GM21619 (cell line): ENCODE measurements at regions not wholly inside any gene's neighbourhood (a gene's known extent, or its start where the extent isn't known, plus 50 kb on each side); places are given as distances from the start of the nearest gene placed in this dataset.
"Not testable (repeated sequence)": the region's sequence is repeated elsewhere in the genome, so short reads cannot be mapped to it uniquely, and the experiment has no call there.

Source experiments
- ATAC-seq: cut with Tn5 transposase; IDR thresholded peaks from one replicate; pipeline ENCODE4 v1.9.1; 2021; ENCODE audit not compliant: unreplicated experiment

- ATAC-seq = no peak
These were observed 290.2 kb upstream of the SPTLC3 start for GRCh38 chr20:12718619-12719018.

- ATAC-seq = no peak
These were observed 287.1 kb upstream of the SPTLC3 start for GRCh38 chr20:12721636-12722035.

GRCh38 chr20:12722091-12722490 lies 286.7 kb upstream of the SPTLC3 start:
- no peak for ATAC-seq

- ATAC-seq = no peak
These were observed 285.0 kb upstream of the SPTLC3 start for GRCh38 chr20:12723811-12724210.

- no peak for ATAC-seq
These were observed 280.0 kb upstream of the SPTLC3 start for GRCh38 chr20:12728782-12729181.

- ATAC-seq = no peak
These were observed 279.4 kb upstream of the SPTLC3 start for GRCh38 chr20:12729326-12729725.

GRCh38 chr20:12733811-12734210 lies 275.0 kb upstream of the SPTLC3 start:
- no peak for ATAC-seq

- ATAC-seq = no peak
These were observed 271.3 kb upstream of the SPTLC3 start for GRCh38 chr20:12737497-12737896.

GRCh38 chr20:12737900-12738299 lies 270.9 kb upstream of the SPTLC3 start:
- no peak for ATAC-seq

- no peak for ATAC-seq
These were observed 268.1 kb upstream of the SPTLC3 start for GRCh38 chr20:12740647-12741046.

- no peak for ATAC-seq
These were observed 264.7 kb upstream of the SPTLC3 start for GRCh38 chr20:12744037-12744436.

GRCh38 chr20:12748359-12748994 lies 260.3 kb upstream of the SPTLC3 start:
- no peak for ATAC-seq

GRCh38 chr20:12750221-12750620 lies 258.6 kb upstream of the SPTLC3 start:
- no peak for ATAC-seq

- not testable (repeated sequence) for ATAC-seq
These were observed 255.7 kb upstream of the SPTLC3 start for GRCh38 chr20:12752900-12753693.

- ATAC-seq = not testable (repeated sequence)
These were observed 255.0 kb upstream of the SPTLC3 start for GRCh38 chr20:12753742-12754141.

GRCh38 chr20:12759493-12759892 lies 249.3 kb upstream of the SPTLC3 start:
- not testable (repeated sequence) for ATAC-seq

GRCh38 chr20:12762725-12763124 lies 246.0 kb upstream of the SPTLC3 start:
- no peak for ATAC-seq

GRCh38 chr20:12763406-12763805 lies 245.4 kb upstream of the SPTLC3 start:
- no peak for ATAC-seq

- no peak for ATAC-seq
These were observed 244.7 kb upstream of the SPTLC3 start for GRCh38 chr20:12764053-12764452.

GRCh38 chr20:12764851-12765250 lies 243.9 kb upstream of the SPTLC3 start:
- ATAC-seq = no peak

- ATAC-seq = no peak
These were observed 234.8 kb upstream of the SPTLC3 start for GRCh38 chr20:12773936-12774335.

GRCh38 chr20:12775041-12775440 lies 233.7 kb upstream of the SPTLC3 start:
- no peak for ATAC-seq

GRCh38 chr20:12777016-12777415 lies 231.8 kb upstream of the SPTLC3 start:
- ATAC-seq = no peak
